Osteocyte (in vitro differentiated cells): ENCODE measurements at regions not wholly inside any gene's neighbourhood (a gene's known extent, or its start where the extent isn't known, plus 50 kb on each side); places are given as distances from the start of the nearest gene placed in this dataset.

Source experiments
- DNase-seq: peaks from one replicate; pipeline ENCODE4 v3.0.0; 2021; ENCODE audit warnings: mixed read lengths; ENCODE audit not compliant: unreplicated experiment; ENCODE audit errors: extremely low spot score
- H3K27ac Mint-ChIP-seq: one replicate; pipeline ENCODE4 v1.8.0; 2021; ENCODE audit warnings: mild to moderate bottlenecking, mixed read lengths; ENCODE audit not compliant: unreplicated experiment
- H3K27me3 Mint-ChIP-seq: one replicate; pipeline ENCODE4 v1.8.0; 2021; ENCODE audit warnings: mixed read lengths; ENCODE audit not compliant: unreplicated experiment
- H3K36me3 Mint-ChIP-seq: one replicate; pipeline ENCODE4 v1.8.0; 2021; ENCODE audit warnings: mixed read lengths; ENCODE audit not compliant: unreplicated experiment
- H3K4me1 Mint-ChIP-seq: one replicate; pipeline ENCODE4 v1.8.0; 2021; ENCODE audit warnings: mixed read lengths; ENCODE audit not compliant: unreplicated experiment
- H3K4me3 Mint-ChIP-seq: one replicate; pipeline ENCODE4 v1.8.0; 2021; ENCODE audit warnings: mild to moderate bottlenecking, moderate library complexity, mixed read lengths; ENCODE audit not compliant: unreplicated experiment
- H3K9me3 Mint-ChIP-seq: one replicate; pipeline ENCODE4 v1.8.0; 2021; ENCODE audit warnings: mixed read lengths; ENCODE audit not compliant: unreplicated experiment
- CTCF ChIP-seq: fragments of 200-600 bp; sonication (generic); IDR thresholded peaks from 2 replicates; pipeline ENCODE4 v1.5.0; 2021; ENCODE audit warnings: antibody characterized with exemption, mild to moderate bottlenecking, moderate library complexity

- Mint-ChIP-seq H3K36me3 (no peaks in the 10 kb centered on the region), H3K27ac (no peak overlapping the region), H3K27me3 (no peaks in the 10 kb centered on the region), H3K9me3 (no peaks in the 10 kb centered on the region), H3K4me1 (peaks cover 21% of the 10 kb centered on the region), H3K4me3 (no peak overlapping the region)
- no peak for DNase-seq
- TF ChIP-seq CTCF: no peak
Observed at GRCh38 chr4:123346330-123346940, 50.2 kb upstream of the SPRY1 start.
